ENCODE measurements at regions not wholly inside any gene's neighbourhood (a gene's known extent, or its start where the extent isn't known, plus 50 kb on each side); places are given as distances from the start of the nearest gene placed in this dataset.

- Histone ChIP-seq H2BK20ac (ENCODE audit: low read depth, low read length, poor library complexity, severe bottlenecking) (no peak overlapping the region), H2BK12ac (ENCODE audit: insufficient read length, low read depth, low read length) (no peak overlapping the region), H2BK15ac (ENCODE audit: low read depth, low read length) (no peak overlapping the region), H3K79me1 (ENCODE audit: insufficient read depth, low read depth, low read length, poor library complexity, severe bottlenecking) (no peaks in the 10 kb centered on the region), H4K91ac (ENCODE audit: insufficient read length, low read depth, low read length) (no peak overlapping the region), H3K56ac (ENCODE audit: insufficient read length, low read depth, low read length) (no peak overlapping the region), H3K23me2 (ENCODE audit: insufficient read length, low read depth, low read length, poor library complexity, severe bottlenecking) (no peaks in the 10 kb centered on the region), H3K4me2 (ENCODE audit: insufficient read depth, insufficient read length, low read length) (no peak overlapping the region), H3K79me2 (ENCODE audit: insufficient read depth, low read length) (no peaks in the 10 kb centered on the region), H2BK5ac (ENCODE audit: insufficient read length, low read length) (no peak overlapping the region), H4K20me1 (ENCODE audit: control insufficient read depth, insufficient read depth, insufficient read length) (no peaks in the 10 kb centered on the region), H3K4me1 (ENCODE audit: insufficient read depth, low read length) (peaks cover 9% of the 10 kb centered on the region), H3K18ac (ENCODE audit: insufficient read length, low read depth, low read length) (no peak overlapping the region), H2AK5ac (ENCODE audit: insufficient read length, low read length) (no peak overlapping the region), H3K9me3 (ENCODE audit: control insufficient read depth, low read depth, low read length) (no peaks in the 10 kb centered on the region), H3K14ac (ENCODE audit: insufficient read depth, low read length) (no peak overlapping the region), H3K4ac (ENCODE audit: low read depth, low read length) (no peak overlapping the region), H4K5ac (ENCODE audit: insufficient read length, low read depth, low read length) (no peak overlapping the region), H3T11ph (ENCODE audit: low read length) (no peak overlapping the region), H3K27ac (ENCODE audit: insufficient read length, low read depth, low read length) (no peak overlapping the region), H2AFZ (ENCODE audit: low read length) (no peak overlapping the region), H3K27me3 (ENCODE audit: insufficient read depth, low read length) (no peaks in the 10 kb centered on the region), H2BK120ac (ENCODE audit: low read depth, low read length, poor library complexity, severe bottlenecking) (no peak overlapping the region), H4K8ac (replicated peaks; ENCODE audit: insufficient read length, low read depth, low read length) (no peak overlapping the region), H3K9ac (ENCODE audit: extremely low read depth, insufficient read length, low read length) (no peak overlapping the region), H3K23ac (ENCODE audit: insufficient read length, low read depth, low read length) (no peak overlapping the region)
- no peaks in the 10 kb centered on the region for H3K9me3 Mint-ChIP-seq
- TF ChIP-seq CTCF (conservative IDR thresholded peaks at IDR 0.05): no peak
- no peak overlapping the region for H3K27ac Mint-ChIP-seq
- H3K36me3 Mint-ChIP-seq (ENCODE audit: insufficient read depth in 1 of 3, low read depth in 3 of 3): no peaks in the 10 kb centered on the region
- peaks cover 36% of the 10 kb centered on the region for H3K27me3 Mint-ChIP-seq (ENCODE audit: low read depth)
- H3K4me3 Mint-ChIP-seq: no peak overlapping the region
- H3K4me1 Mint-ChIP-seq: peaks cover 17 to 18% of the 10 kb centered on the region in 2 experiments
- DNase-seq: no peak
- WGBS (ENCODE audit: extremely low coverage, insufficient read length, low lambda C conversion rate): no CpG with 5 or more reads among the region's 1 CpG
Measured at GRCh38 chr9:119771341-119771740, 402.1 kb upstream of the BRINP1 start.

Measured in H9 (cell line).